Astrocyte (in vitro differentiated cells and primary cell): ENCODE measurements at regions not wholly inside any gene's neighbourhood (a gene's known extent, or its start where the extent isn't known, plus 50 kb on each side); places are given as distances from the start of the nearest gene placed in this dataset.

Source experiments
- DNase-seq: peaks from one replicate; pipeline ENCODE4 v3.0.0-alpha.2; 2010; ENCODE audit warnings: low read depth
- FAIRE-seq: peaks from 2 replicates; lab custom pipeline; 2011; peaks lifted over from hg19 to GRCh38; lab: Jason Lieb, UNC
- H2AFZ ChIP-seq: 2 replicates; pipeline ENCODE4 v1.6.0; 2012; ENCODE audit warnings: low read depth, low read length, inconsistent platforms
- H3K27ac ChIP-seq: 2 replicates; pipeline ENCODE4 v1.5.1; 2011; ENCODE audit warnings: low read depth, low read length, inconsistent platforms
- H3K27me3 ChIP-seq: 2 replicates; pipeline ENCODE4 v1.6.0; 2011; ENCODE audit warnings: low read length, inconsistent platforms; ENCODE audit not compliant: insufficient read depth
- H3K36me3 ChIP-seq: 2 replicates; pipeline ENCODE4 v1.5.1; 2011; ENCODE audit warnings: low read length, inconsistent platforms; ENCODE audit not compliant: insufficient read depth
- H3K4me1 ChIP-seq: 2 replicates; pipeline ENCODE4 v1.5.1; 2011; ENCODE audit warnings: low read length, inconsistent platforms; ENCODE audit not compliant: insufficient read depth
- H3K4me2 ChIP-seq: 2 replicates; pipeline ENCODE4 v1.6.0; 2012; ENCODE audit warnings: low read length, inconsistent platforms
- H3K4me3 ChIP-seq: 2 replicates; pipeline ENCODE4 v1.5.1; 2011; ENCODE audit warnings: low read depth, mild to moderate bottlenecking, low read length, inconsistent platforms; ENCODE audit not compliant: insufficient read depth
- H3K79me2 ChIP-seq: 2 replicates; pipeline ENCODE4 v1.6.0; 2012; ENCODE audit warnings: mild to moderate bottlenecking, low read length, inconsistent platforms; ENCODE audit not compliant: insufficient read depth
- H3K9ac ChIP-seq: 2 replicates; pipeline ENCODE4 v1.6.0; 2012; ENCODE audit warnings: mild to moderate bottlenecking, low read length, inconsistent platforms
- H3K9me3 ChIP-seq: 2 replicates; pipeline ENCODE4 v1.5.1; 2012; ENCODE audit warnings: low read depth, mild to moderate bottlenecking, low read length, inconsistent platforms; ENCODE audit not compliant: insufficient read depth
- H4K20me1 ChIP-seq: 2 replicates; pipeline ENCODE4 v1.6.0; 2012; ENCODE audit warnings: low read length, inconsistent platforms; ENCODE audit not compliant: insufficient read depth
- H3K27ac Mint-ChIP-seq: one replicate; pipeline ENCODE4 v1.8.0; 2021; ENCODE audit warnings: mild to moderate bottlenecking, mixed read lengths; ENCODE audit not compliant: unreplicated experiment
- H3K27me3 Mint-ChIP-seq: one replicate; pipeline ENCODE4 v1.8.0; 2021; ENCODE audit warnings: low read depth, mixed read lengths; ENCODE audit not compliant: unreplicated experiment
- H3K36me3 Mint-ChIP-seq: one replicate; pipeline ENCODE4 v1.8.0; 2021; ENCODE audit warnings: low read depth, mixed read lengths; ENCODE audit not compliant: unreplicated experiment
- H3K4me1 Mint-ChIP-seq: one replicate; pipeline ENCODE4 v1.8.0; 2021; ENCODE audit warnings: low read depth, mixed read lengths; ENCODE audit not compliant: unreplicated experiment
- H3K4me3 Mint-ChIP-seq: one replicate; pipeline ENCODE4 v1.8.0; 2021; ENCODE audit warnings: mild to moderate bottlenecking, moderate library complexity, mixed read lengths; ENCODE audit not compliant: unreplicated experiment
- H3K9me3 Mint-ChIP-seq: one replicate; pipeline ENCODE4 v1.8.0; 2021; ENCODE audit warnings: mild to moderate bottlenecking, mixed read lengths; ENCODE audit not compliant: unreplicated experiment
- CTCF ChIP-seq: IDR thresholded peaks from 2 replicates; pipeline ENCODE4 v1.5.1; 2011; ENCODE audit warnings: low read depth, mild to moderate bottlenecking, inconsistent platforms, low read length, moderate library complexity; ENCODE audit not compliant: insufficient read depth
- EZH2 ChIP-seq: IDR thresholded peaks from 2 replicates; pipeline ENCODE4 v1.6.1; 2012; ENCODE audit warnings: mild to moderate bottlenecking, low read length, inconsistent platforms; ENCODE audit not compliant: insufficient read depth

GRCh38 chr10:130400890-130401289 lies 264.7 kb downstream of the GLRX3 start:
- Histone ChIP-seq H3K36me3 (no peaks in the 10 kb centered on the region), H3K4me2 (no peak overlapping the region), H2AFZ (no peak overlapping the region), H3K4me1 (no peaks in the 10 kb centered on the region), H3K79me2 (no peaks in the 10 kb centered on the region), H3K9me3 (peaks cover 6% of the 10 kb centered on the region), H3K27ac (no peak overlapping the region), H3K4me3 (no peak overlapping the region), H3K9ac (no peak overlapping the region), H4K20me1 (no peaks in the 10 kb centered on the region), H3K27me3 (no peaks in the 10 kb centered on the region)
- Mint-ChIP-seq H3K36me3 (no peaks in the 10 kb centered on the region), H3K27ac (no peak overlapping the region), H3K4me1 (no peaks in the 10 kb centered on the region), H3K4me3 (no peak overlapping the region), H3K27me3 (no peaks in the 10 kb centered on the region), H3K9me3 (peaks cover 9% of the 10 kb centered on the region)
- no peak for DNase-seq
- no peak for TF ChIP-seq EZH2
- no peak for TF ChIP-seq CTCF
- FAIRE-seq = no peak

GRCh38 chr10:130401860-130402765 lies 265.9 kb downstream of the GLRX3 start:
- no peaks in the 10 kb centered on the region for H3K27me3 ChIP-seq
- H3K36me3 ChIP-seq = no peaks in the 10 kb centered on the region
- DNase-seq (no peak), FAIRE-seq (no peak)
- no peaks in the 10 kb centered on the region for H3K27me3 Mint-ChIP-seq
- no peak overlapping the region for H3K4me3 ChIP-seq
- H3K36me3 Mint-ChIP-seq = no peaks in the 10 kb centered on the region
- H3K27ac ChIP-seq = no peak overlapping the region
- H3K79me2 ChIP-seq = no peaks in the 10 kb centered on the region
- H3K4me1 ChIP-seq = no peaks in the 10 kb centered on the region
- no peak overlapping the region for H2AFZ ChIP-seq
- no peak overlapping the region for H3K27ac Mint-ChIP-seq
- H3K4me3 Mint-ChIP-seq = no peak overlapping the region
- no peaks in the 10 kb centered on the region for H4K20me1 ChIP-seq
- H3K9me3 ChIP-seq = peaks cover 6% of the 10 kb centered on the region
- TF ChIP-seq CTCF (no peak), EZH2 (no peak)
- no peaks in the 10 kb centered on the region for H3K4me1 Mint-ChIP-seq
- H3K9ac ChIP-seq = no peak overlapping the region
- no peak overlapping the region for H3K4me2 ChIP-seq
- H3K9me3 Mint-ChIP-seq = peaks cover 11% of the 10 kb centered on the region
